Body of pancreas (tissue), 4 donors: ENCODE measurements at regions not wholly inside any gene's neighbourhood (a gene's known extent, or its start where the extent isn't known, plus 50 kb on each side); places are given as distances from the start of the nearest gene placed in this dataset.

Experiments used
- ATAC-seq: fragments of 150-250 bp; one replicate; pipeline ENCODE4 v1.9.1; 2016
- DNase-seq, 4 donors: peaks; one replicate each; pipeline ENCODE4 v3.0.0-alpha.2; 2019
- H3K27ac ChIP-seq, 4 donors: fragments of 200-600 bp; sonication (generic); 1 replicate in 3 of 4; 2 replicates in 1 of 4; pipeline versions ENCODE4 v1.5.1 to v1.6.1; 2016 to 2019; ENCODE audit warnings: mild to moderate bottlenecking in 1 of 4, mixed read lengths in 1 of 4, moderate library complexity in 1 of 4
- H3K27me3 ChIP-seq, 2 donors: fragments of 200-600 bp; sonication (generic); one replicate each; pipeline ENCODE4 v1.6.0; 2016; ENCODE audit warnings: mild to moderate bottlenecking in 1 of 2
- H3K36me3 ChIP-seq, 2 donors: fragments of 200-600 bp; sonication (generic); replicated peaks in 1 of 2; 2 replicates each; pipeline ENCODE4 v1.5.1; 2016; ENCODE audit warnings: low read depth in 2 of 2; ENCODE audit not compliant: insufficient read depth in 1 of 2
- H3K4me1 ChIP-seq: fragments of 200-600 bp; sonication (generic); one replicate; pipeline ENCODE4 v1.6.0; 2016
- H3K4me3 ChIP-seq, 2 donors: fragments of 200-600 bp; sonication (generic); 1 replicate in 1 of 2; 2 replicates in 1 of 2; pipeline ENCODE4 v1.5.1; 2016 to 2019
- H3K9me3 ChIP-seq, 3 donors: fragments of 200-600 bp; sonication (generic); 1 replicate in 2 of 3; 2 replicates in 1 of 3; pipeline ENCODE4 v1.5.1; 2016
- CTCF ChIP-seq, 7 experiments: fragments of 450-650 bp in 4 of 7; fragments of 200-600 bp in 3 of 7; sonication (generic) in 3 of 7; IDR thresholded peaks; one replicate each; pipeline ENCODE4 v1.5.1; 2016 to 2019; ENCODE audit warnings: antibody characterized with exemption in 7 of 7
- POLR2A ChIP-seq, 3 donors: fragments of 450-650 bp; IDR thresholded peaks; one replicate each; pipeline ENCODE4 v1.6.1; 2016; ENCODE audit warnings: antibody characterized with exemption in 3 of 3, mild to moderate bottlenecking in 2 of 3
- WGBS, 2 donors: methylation state at CpG; one replicate each; pipeline ENCODE4 v1.1.5; 2017; 5-methylcytosine and 5-hydroxymethylcytosine counted together
- intact Hi-C: fragments of 100-400 bp; cut with DNase I; formaldehyde crosslinking; loops from one replicate; pipeline ENCODE4 v1.15.1; 2023

- no peaks in the 10 kb centered on the region for H3K36me3 ChIP-seq
- no peaks in the 10 kb centered on the region for H3K4me1 ChIP-seq
- no peak for ATAC-seq
- no peak overlapping the region for H3K27ac ChIP-seq
- H3K9me3 ChIP-seq = no peaks in the 10 kb centered on the region
- WGBS, 2 donors = 70 to 75% methylated on average over 22 of the region's 22 CpGs
- TF ChIP-seq CTCF (IDR thresholded peaks at IDR 0.05) (no peak), POLR2A (IDR thresholded peaks at IDR 0.05) (no peak)
- H3K4me3 ChIP-seq = no peak overlapping the region
- H3K27me3 ChIP-seq = no peaks in the 10 kb centered on the region
- DNase-seq = no peak
- intact Hi-C loops = no loop called here
Measured at GRCh38 chr9:126164796-126165525, 161.7 kb upstream of the MVB12B start.

- no peak for DNase-seq
- WGBS, 2 donors = 86% methylated on average over 5 to 8 of the region's 8 CpGs
Measured at GRCh38 chr9:126165755-126166154, 160.9 kb upstream of the MVB12B start.

GRCh38 chr9:126166291-126166690 is 160.3 kb upstream of the MVB12B start:
- Histone ChIP-seq H3K4me3 (no peak overlapping the region), H3K27ac (no peak overlapping the region), H3K4me1 (no peaks in the 10 kb centered on the region), H3K9me3 (no peaks in the 10 kb centered on the region), H3K36me3 (no peaks in the 10 kb centered on the region), H3K27me3 (no peaks in the 10 kb centered on the region)
- DNase-seq = no peak
- intact Hi-C loops = no loop called here
- ATAC-seq = no peak
- TF ChIP-seq CTCF (IDR thresholded peaks at IDR 0.05) (no peak), POLR2A (IDR thresholded peaks at IDR 0.05) (no peak)
- WGBS, 2 donors = 64 to 68% methylated on average over 7 of the region's 7 CpGs

More at GRCh38 chr9:126165755-126166154, 160.9 kb upstream of the MVB12B start:
- intact Hi-C loops = no loop called here
- H3K4me1 ChIP-seq = no peaks in the 10 kb centered on the region
- no peak overlapping the region for H3K27ac ChIP-seq
- H3K9me3 ChIP-seq = no peaks in the 10 kb centered on the region
- TF ChIP-seq POLR2A (IDR thresholded peaks at IDR 0.05) = no peak
- no peak for TF ChIP-seq CTCF (IDR thresholded peaks at IDR 0.05)
- no peak for ATAC-seq
- H3K36me3 ChIP-seq = no peaks in the 10 kb centered on the region
- H3K27me3 ChIP-seq = no peaks in the 10 kb centered on the region
- H3K4me3 ChIP-seq = no peak overlapping the region

- Histone ChIP-seq H3K4me1 (no peaks in the 10 kb centered on the region), H3K9me3 (no peaks in the 10 kb centered on the region), H3K4me3 (no peak overlapping the region), H3K27ac (no peak overlapping the region), H3K27me3 (no peaks in the 10 kb centered on the region), H3K36me3 (no peaks in the 10 kb centered on the region)
- TF ChIP-seq POLR2A (IDR thresholded peaks at IDR 0.05) (no peak), CTCF (IDR thresholded peaks at IDR 0.05) (no peak)
- DNase-seq (no peak), ATAC-seq (no peak)
- intact Hi-C loops = no loop called here
- WGBS, 2 donors = 75 to 76% methylated on average over 6 of the region's 6 CpGs
Measured at GRCh38 chr9:126166866-126167265, 159.8 kb upstream of the MVB12B start.

- intact Hi-C loops = no loop called here
- 57 to 58% methylated on average over 4 of the region's 4 CpGs for WGBS, 2 donors
- no peak for DNase-seq
Measured at GRCh38 chr9:126169736-126170135, 156.9 kb upstream of the MVB12B start.

More at GRCh38 chr9:126169736-126170135, 156.9 kb upstream of the MVB12B start:
- no peak for ATAC-seq
- H3K9me3 ChIP-seq = no peaks in the 10 kb centered on the region
- no peaks in the 10 kb centered on the region for H3K4me1 ChIP-seq
- TF ChIP-seq POLR2A (IDR thresholded peaks at IDR 0.05) (no peak), CTCF (IDR thresholded peaks at IDR 0.05) (no peak)
- no peak overlapping the region for H3K27ac ChIP-seq
- H3K36me3 ChIP-seq = no peaks in the 10 kb centered on the region
- H3K27me3 ChIP-seq = no peaks in the 10 kb centered on the region
- H3K4me3 ChIP-seq = no peak overlapping the region
